ENCODE measurements at regions not wholly inside any gene's neighbourhood (a gene's known extent, or its start where the extent isn't known, plus 50 kb on each side); places are given as distances from the start of the nearest gene placed in this dataset.

- POLR2A ChIA-PET, result no interaction called here
- no peak overlapping the region for H3K4me3 ChIP-seq (replicated peaks in 1 of 3; ENCODE audit: insufficient read depth in 1 of 3, low read depth in 1 of 3, low read length in 3 of 3)
- H3K27me3 ChIP-seq (ENCODE audit: control insufficient read depth in 2 of 2, insufficient read depth in 2 of 2, low read length in 2 of 2), result peaks cover 6 to 16% of the 10 kb centered on the region in 2 experiments
- no peaks in the 10 kb centered on the region for H3K9me3 ChIP-seq (replicated peaks; ENCODE audit: control insufficient read depth, insufficient read depth, low read length)
- DNase-seq (ENCODE audit: low read depth, low spot score) (no peak), FAIRE-seq (no peak)
- no TSS peak for BruUV-seq (replicated peaks)
- dilution Hi-C loops (cut with MboI; ENCODE audit: extremely low pct_ligation_motif_present, low sequenced_read_pairs) (no loop called here), intact Hi-C loops (cut with micrococcal nuclease) (loop anchor here (5.0 kb wide), 1 partner anchor 153 kb away; no protein-coding TSS in a partner anchor)
- no peak overlapping the region for H3K9ac ChIP-seq (replicated peaks; ENCODE audit: extremely low read depth, insufficient read depth, low read length)
- TF ChIP-seq EZH2 (IDR thresholded peaks at IDR 0.05; ENCODE audit: borderline replicate concordance, low read depth, low read length, severe bottlenecking) (no peak), POLR2AphosphoS5 (IDR thresholded peaks at IDR 0.05; ENCODE audit: insufficient read depth, low read depth, low read length) (no peak), JUN (IDR thresholded peaks at IDR 0.05; ENCODE audit: borderline replicate concordance, insufficient read depth, insufficient read length, low read depth) (no peak), CTCF (IDR thresholded peaks at IDR 0.05; ENCODE audit: extremely low read depth in 1 of 2, insufficient read depth in 1 of 2, low read depth in 1 of 2, low read length in 2 of 2) (no peak), GATA2 (IDR thresholded peaks at IDR 0.05; ENCODE audit: insufficient read depth, insufficient read length, low read depth, low read length) (no peak), MAX (IDR thresholded peaks at IDR 0.05; ENCODE audit: insufficient read depth, insufficient read length) (no peak), MYC (IDR thresholded peaks at IDR 0.05; ENCODE audit: low read depth, low read length) (no peak), POLR2A (IDR thresholded peaks at IDR 0.05; ENCODE audit: low read depth, low read length) (no peak)
- CTCF ChIA-PET, result interaction anchor here (1.0 kb wide), 1 partner anchor 133 kb away, joined by 3 read pairs; no protein-coding TSS in a partner anchor
- H2AFZ ChIP-seq (ENCODE audit: low read depth, low read length), result no peak overlapping the region
- no peaks in the 10 kb centered on the region for H3K9me1 ChIP-seq (replicated peaks; ENCODE audit: control insufficient read depth, extremely low read depth, insufficient read depth, low read length)
- no peak overlapping the region for H3K27ac ChIP-seq (ENCODE audit: insufficient read depth, low read depth, low read length)
- H3K4me2 ChIP-seq (ENCODE audit: insufficient read depth, low read length), result no peak overlapping the region
- no peaks in the 10 kb centered on the region for H3K36me3 ChIP-seq (ENCODE audit: control insufficient read depth in 2 of 2, extremely low read depth in 1 of 2, insufficient read depth in 2 of 2, low read length in 2 of 2)
- H3K79me2 ChIP-seq (ENCODE audit: control insufficient read depth, insufficient read depth, low read length), result no peaks in the 10 kb centered on the region
- H4K20me1 ChIP-seq (replicated peaks; ENCODE audit: control insufficient read depth, extremely low read depth, insufficient read depth, low read length), result no peaks in the 10 kb centered on the region
- H3K4me1 ChIP-seq (ENCODE audit: control insufficient read depth, extremely low read depth, insufficient read depth, low read length), result no peaks in the 10 kb centered on the region
Observed at GRCh38 chr6:125480146-125480545, 178.4 kb upstream of the HDDC2 start.

Data from endothelial cell of umbilical vein (primary cell).